Liver (tissue), 8 donors: ENCODE measurements at regions not wholly inside any gene's neighbourhood (a gene's known extent, or its start where the extent isn't known, plus 50 kb on each side); places are given as distances from the start of the nearest gene placed in this dataset.

Experiments
- DNase-seq: peaks from one replicate; pipeline ENCODE4 v3.0.0-alpha.2; 2017; ENCODE audit warnings: low spot score
- H3K27ac ChIP-seq, 2 donors: one replicate each; pipeline ENCODE4 v1.7.0; 2013; ENCODE audit warnings: inconsistent platforms in 2 of 2, low read length in 2 of 2, control low read depth in 1 of 2, low read depth in 1 of 2, mild to moderate bottlenecking in 1 of 2
- H3K27me3 ChIP-seq, 4 donors: one replicate each; pipeline versions ENCODE4 v1.6.1 to v1.7.0; 2013; ENCODE audit warnings: low read length in 3 of 4, inconsistent platforms in 1 of 4, mild to moderate bottlenecking in 1 of 4, moderate library complexity in 1 of 4; ENCODE audit not compliant: control insufficient read depth in 4 of 4, insufficient read depth in 4 of 4
- H3K36me3 ChIP-seq, 4 donors: one replicate each; pipeline versions ENCODE4 v1.6.1 to v1.7.0; 2013; ENCODE audit warnings: low read length in 3 of 4, mild to moderate bottlenecking in 3 of 4, low read depth in 1 of 4, moderate library complexity in 1 of 4; ENCODE audit not compliant: control insufficient read depth in 4 of 4, insufficient read depth in 3 of 4
- H3K4me1 ChIP-seq, 4 donors: one replicate each; pipeline versions ENCODE4 v1.6.1 to v1.7.0; 2013; ENCODE audit warnings: low read length in 3 of 4, mild to moderate bottlenecking in 3 of 4, moderate library complexity in 1 of 4; ENCODE audit not compliant: control insufficient read depth in 4 of 4, insufficient read depth in 4 of 4
- H3K4me3 ChIP-seq, 3 donors: one replicate each; pipeline versions ENCODE4 v1.6.1 to v1.7.0; 2013; ENCODE audit warnings: low read length in 3 of 3, control low read depth in 1 of 3, low read depth in 1 of 3, mild to moderate bottlenecking in 1 of 3
- H3K9ac ChIP-seq, 2 donors: one replicate each; pipeline ENCODE4 v1.7.0; 2013; ENCODE audit warnings: low read length in 2 of 2, mild to moderate bottlenecking in 2 of 2, moderate library complexity in 2 of 2, control low read depth in 1 of 2, low read depth in 1 of 2
- H3K9me3 ChIP-seq, 4 donors: one replicate each; pipeline versions ENCODE4 v1.6.1 to v1.7.0; 2013; ENCODE audit warnings: low read length in 3 of 4; ENCODE audit not compliant: control insufficient read depth in 4 of 4
- EGR1 ChIP-seq, 2 donors: IDR thresholded peaks; 2 replicates each; pipeline ENCODE4 v1.6.1; 2016 to 2018; ENCODE audit warnings: antibody characterized with exemption in 2 of 2, low read depth in 2 of 2
- FOXA1 ChIP-seq: IDR thresholded peaks from 2 replicates; pipeline ENCODE4 v1.6.1; 2016; ENCODE audit warnings: antibody characterized with exemption
- FOXA2 ChIP-seq: IDR thresholded peaks from 2 replicates; pipeline ENCODE4 v1.6.1; 2016; ENCODE audit warnings: antibody characterized with exemption
- GABPA ChIP-seq, 2 donors: IDR thresholded peaks in 1 of 2; conservative IDR thresholded peaks in 1 of 2; 2 replicates each; pipeline ENCODE4 v1.6.1; 2016; ENCODE audit warnings: antibody characterized with exemption in 2 of 2, mild to moderate bottlenecking in 1 of 2, moderate library complexity in 1 of 2
- HNF4A ChIP-seq, 2 donors: conservative IDR thresholded peaks; 2 replicates each; pipeline ENCODE4 v1.6.1; 2016; ENCODE audit warnings: antibody characterized with exemption in 2 of 2, mild to moderate bottlenecking in 2 of 2
- HNF4G ChIP-seq: IDR thresholded peaks from 2 replicates; pipeline ENCODE4 v1.6.1; 2016; ENCODE audit warnings: antibody characterized with exemption
- JUND ChIP-seq, 2 donors: IDR thresholded peaks; 2 replicates each; pipeline ENCODE4 v1.6.1; 2016; ENCODE audit warnings: antibody characterized with exemption in 2 of 2
- MAX ChIP-seq: IDR thresholded peaks from 2 replicates; pipeline ENCODE4 v1.6.1; 2016; ENCODE audit warnings: antibody characterized with exemption
- NR2F2 ChIP-seq: IDR thresholded peaks from 2 replicates; pipeline ENCODE4 v1.6.1; 2016; ENCODE audit warnings: antibody characterized with exemption
- RAD21 ChIP-seq, 2 donors: IDR thresholded peaks; 2 replicates each; pipeline ENCODE4 v1.6.1; 2016; ENCODE audit warnings: antibody characterized with exemption in 2 of 2, mild to moderate bottlenecking in 2 of 2
- REST ChIP-seq: IDR thresholded peaks from 2 replicates; pipeline ENCODE4 v1.6.1; 2016; ENCODE audit warnings: antibody characterized with exemption, mild to moderate bottlenecking
- RXRA ChIP-seq, 2 donors: IDR thresholded peaks; 2 replicates each; pipeline ENCODE4 v1.6.1; 2017 to 2018; ENCODE audit warnings: antibody characterized with exemption in 2 of 2, mild to moderate bottlenecking in 1 of 2
- SP1 ChIP-seq: IDR thresholded peaks from 2 replicates; pipeline ENCODE4 v1.6.1; 2018; ENCODE audit warnings: antibody characterized with exemption, mild to moderate bottlenecking
- ZBTB33 ChIP-seq: IDR thresholded peaks from 2 replicates; pipeline ENCODE4 v1.6.1; 2016; ENCODE audit warnings: antibody characterized with exemption
- WGBS: extraction: QIAGEN DNeasy Blood & Tissue Kit; methylation state at CpG from one replicate; pipeline ENCODE4 v1.1.7; 2013; 5-methylcytosine and 5-hydroxymethylcytosine counted together
- TF ChIP-seq, protein P1 (sequence below): fragments of 150-350 bp; IDR thresholded peaks from 2 replicates; pipeline ENCODE4 v1.5.1; 2017; ENCODE audit warnings: improper control_type of control experiment, low read depth, low read length; ENCODE audit not compliant: missing input control
- donor health status: healthy.
- donor health status: healthy.
- donor health status: healthy.
- donor health status: healthy.
- donor health status: healthy.

- Histone ChIP-seq H3K36me3 (no peaks in the 10 kb centered on the region), H3K9ac (no peak overlapping the region), H3K4me3 (no peak overlapping the region), H3K27me3 (no peaks in the 10 kb centered on the region), H3K4me1 (peaks cover 0 to 6% (median 2%) of the 10 kb centered on the region in 4 donors), H3K9me3 (no peaks in the 10 kb centered on the region), H3K27ac (no peak overlapping the region)
- no peak for DNase-seq
- 86% methylated on average over 1 of the region's 1 CpG for WGBS
- TF ChIP-seq SP1 (no peak), FOXA2 (no peak)
Observed at GRCh38 chr2:16940214-16940613, 274.6 kb upstream of the CYRIA start.

GRCh38 chr2:16939771-16940170 is 274.1 kb upstream of the CYRIA start:
- Histone ChIP-seq H3K4me1 (peaks cover 0 to 6% (median 2%) of the 10 kb centered on the region in 4 donors), H3K36me3 (no peaks in the 10 kb centered on the region), H3K9me3 (no peaks in the 10 kb centered on the region), H3K4me3 (no peak overlapping the region), H3K27me3 (no peaks in the 10 kb centered on the region), H3K27ac (no peak overlapping the region), H3K9ac (no peak overlapping the region)
- no peak for TF ChIP-seq EGR1 (IDR thresholded peaks at IDR 0.05; ENCODE audit: low read depth in 2 of 2)
- no peak for DNase-seq
- WGBS, result 90% methylated on average over 1 of the region's 1 CpG

DNA sequence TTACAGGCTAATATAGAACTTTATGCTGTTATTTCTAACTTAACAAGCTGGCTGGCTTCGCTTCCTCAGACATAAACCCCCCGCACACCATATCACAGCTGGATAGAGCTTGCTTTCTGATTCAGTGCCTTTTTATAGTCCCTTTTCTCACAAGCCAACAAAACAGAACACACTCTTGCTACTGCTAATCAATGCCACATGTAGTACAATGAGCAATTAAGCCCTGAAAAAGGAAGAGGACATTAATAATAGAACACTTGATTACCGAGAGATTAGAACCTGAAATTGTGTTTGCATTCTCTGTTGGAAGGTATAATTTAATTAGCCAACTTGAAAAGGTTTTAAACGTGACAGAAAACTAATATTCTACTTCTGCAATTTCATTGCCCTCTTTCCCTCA is 267.7 kb upstream of the CYRIA start:
- Histone ChIP-seq H3K27me3 (no peaks in the 10 kb centered on the region), H3K27ac (no peak overlapping the region), H3K4me1 (no peaks in the 10 kb centered on the region), H3K9ac (no peak overlapping the region), H3K36me3 (no peaks in the 10 kb centered on the region), H3K4me3 (no peak overlapping the region), H3K9me3 (no peaks in the 10 kb centered on the region)
- DNase-seq, result no peak
- TF ChIP-seq HNF4A (conservative IDR thresholded peaks at IDR 0.05) (no peak), GABPA (IDR thresholded peaks at IDR 0.05 in 1 of 2, conservative IDR thresholded peaks at IDR 0.05 in 1 of 2) (no peak), NR2F2 (no peak), HNF4G (no peak), MAX (no peak), RXRA (IDR thresholded peaks at IDR 0.05) (no peak), RAD21 (IDR thresholded peaks at IDR 0.05) (no peak), REST (no peak), FOXA1 (no peak), FOXA2 (no peak), ZBTB33 (no peak), SP1 (no peak), JUND (IDR thresholded peaks at IDR 0.05) (no peak)
- TF ChIP-seq, protein P1, sequence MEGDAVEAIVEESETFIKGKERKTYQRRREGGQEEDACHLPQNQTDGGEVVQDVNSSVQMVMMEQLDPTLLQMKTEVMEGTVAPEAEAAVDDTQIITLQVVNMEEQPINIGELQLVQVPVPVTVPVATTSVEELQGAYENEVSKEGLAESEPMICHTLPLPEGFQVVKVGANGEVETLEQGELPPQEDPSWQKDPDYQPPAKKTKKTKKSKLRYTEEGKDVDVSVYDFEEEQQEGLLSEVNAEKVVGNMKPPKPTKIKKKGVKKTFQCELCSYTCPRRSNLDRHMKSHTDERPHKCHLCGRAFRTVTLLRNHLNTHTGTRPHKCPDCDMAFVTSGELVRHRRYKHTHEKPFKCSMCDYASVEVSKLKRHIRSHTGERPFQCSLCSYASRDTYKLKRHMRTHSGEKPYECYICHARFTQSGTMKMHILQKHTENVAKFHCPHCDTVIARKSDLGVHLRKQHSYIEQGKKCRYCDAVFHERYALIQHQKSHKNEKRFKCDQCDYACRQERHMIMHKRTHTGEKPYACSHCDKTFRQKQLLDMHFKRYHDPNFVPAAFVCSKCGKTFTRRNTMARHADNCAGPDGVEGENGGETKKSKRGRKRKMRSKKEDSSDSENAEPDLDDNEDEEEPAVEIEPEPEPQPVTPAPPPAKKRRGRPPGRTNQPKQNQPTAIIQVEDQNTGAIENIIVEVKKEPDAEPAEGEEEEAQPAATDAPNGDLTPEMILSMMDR, result no peak
- WGBS, result 80% methylated on average over 4 of the region's 4 CpGs
